Ascending aorta (tissue), 2 donors: ENCODE measurements at regions not wholly inside any gene's neighbourhood (a gene's known extent, or its start where the extent isn't known, plus 50 kb on each side); places are given as distances from the start of the nearest gene placed in this dataset.
A peak's percentile ranks its signal among the peaks of the same experiment; 100 is the strongest.

Experiments used
- DNase-seq, 2 donors: peaks; one replicate each; pipeline ENCODE4 v3.0.0-alpha.2; 2019; ENCODE audit warnings: low spot score in 2 of 2
- H3K27ac ChIP-seq, 2 donors: fragments of 200-600 bp; sonication (generic); one replicate each; pipeline ENCODE4 v1.5.1; 2016 to 2017; ENCODE audit warnings: mild to moderate bottlenecking in 1 of 2
- H3K27me3 ChIP-seq: fragments of 200-600 bp; sonication (generic); one replicate; pipeline ENCODE4 v1.5.1; 2017
- H3K36me3 ChIP-seq, 2 donors: fragments of 200-600 bp; sonication (generic); one replicate each; pipeline ENCODE4 v1.5.1; 2016
- H3K4me1 ChIP-seq, 2 donors: fragments of 200-600 bp; sonication (generic); one replicate each; pipeline ENCODE4 v1.5.1; 2016 to 2017; ENCODE audit warnings: mild to moderate bottlenecking in 1 of 2
- H3K4me3 ChIP-seq, 2 donors: fragments of 200-600 bp; sonication (generic); one replicate each; pipeline ENCODE4 v1.5.1; 2016 to 2017; ENCODE audit warnings: mild to moderate bottlenecking in 1 of 2
- H3K9me3 ChIP-seq, 2 donors: fragments of 200-600 bp; sonication (generic); one replicate each; pipeline ENCODE4 v1.5.1; 2016
- CTCF ChIP-seq, 3 experiments: fragments of 200-600 bp in 2 of 3; fragments of 450-650 bp in 1 of 3; sonication (generic) in 2 of 3; IDR thresholded peaks; one replicate each; pipeline ENCODE4 v1.5.1; 2016 to 2019; ENCODE audit warnings: antibody characterized with exemption in 3 of 3, mild to moderate bottlenecking in 1 of 3, moderate library complexity in 1 of 3
- intact Hi-C: fragments of 100-400 bp; cut with DNase I; formaldehyde crosslinking; loops from one replicate; pipeline ENCODE4 v1.15.1; 2023

- intact Hi-C loops: no loop called here
- TF ChIP-seq CTCF (IDR thresholded peaks at IDR 0.05): no peak
Measured at GRCh38 chr2:198662905-198663304, 794.8 kb downstream of the SATB2 start.

GRCh38 chr2:198660501-198660900 is 797.2 kb downstream of the SATB2 start:
- no peak overlapping the region for H3K4me3 ChIP-seq
- no peaks in the 10 kb centered on the region for H3K27me3 ChIP-seq
- no peaks in the 10 kb centered on the region for H3K36me3 ChIP-seq
- TF ChIP-seq CTCF (IDR thresholded peaks at IDR 0.05): no peak
- no peaks in the 10 kb centered on the region for H3K4me1 ChIP-seq
- DNase-seq: no peak
- H3K9me3 ChIP-seq: no peaks in the 10 kb centered on the region
- intact Hi-C loops: no loop called here
- no peak overlapping the region for H3K27ac ChIP-seq

More at GRCh38 chr2:198662905-198663304, 794.8 kb downstream of the SATB2 start:
- H3K27ac ChIP-seq: peak overlapping the region; percentile 3 to 32
- no peaks in the 10 kb centered on the region for H3K9me3 ChIP-seq
- no peaks in the 10 kb centered on the region for H3K4me1 ChIP-seq
- H3K36me3 ChIP-seq: no peaks in the 10 kb centered on the region
- DNase-seq: no peak
- H3K4me3 ChIP-seq: no peak overlapping the region
- no peaks in the 10 kb centered on the region for H3K27me3 ChIP-seq

GRCh38 chr2:198659096-198659870 is 798.5 kb downstream of the SATB2 start:
- Histone ChIP-seq H3K27me3 (no peaks in the 10 kb centered on the region), H3K4me1 (no peaks in the 10 kb centered on the region), H3K27ac (no peak overlapping the region), H3K36me3 (no peaks in the 10 kb centered on the region), H3K9me3 (no peaks in the 10 kb centered on the region), H3K4me3 (no peak overlapping the region)
- no peak for TF ChIP-seq CTCF (IDR thresholded peaks at IDR 0.05)
- no peak for DNase-seq
- intact Hi-C loops: loop anchor here (10.0 kb wide), 1 partner anchor 806 kb away; no protein-coding TSS in a partner anchor

GRCh38 chr2:198657512-198658121 is 800.1 kb downstream of the SATB2 start:
- no peaks in the 10 kb centered on the region for H3K27me3 ChIP-seq
- no peak overlapping the region for H3K27ac ChIP-seq
- H3K36me3 ChIP-seq: no peaks in the 10 kb centered on the region
- intact Hi-C loops: loop anchor here (10.0 kb wide), 1 partner anchor 807 kb away; no protein-coding TSS in a partner anchor
- TF ChIP-seq CTCF (IDR thresholded peaks at IDR 0.05): peak in 2 of 3 experiments; percentile 32 to 41
- DNase-seq: no peak
- no peak overlapping the region for H3K4me3 ChIP-seq
- no peaks in the 10 kb centered on the region for H3K4me1 ChIP-seq
- H3K9me3 ChIP-seq: no peaks in the 10 kb centered on the region

GRCh38 chr2:198656869-198657268 is 800.9 kb downstream of the SATB2 start:
- no peak overlapping the region for H3K27ac ChIP-seq
- H3K4me3 ChIP-seq: no peak overlapping the region
- no peaks in the 10 kb centered on the region for H3K27me3 ChIP-seq
- H3K36me3 ChIP-seq: no peaks in the 10 kb centered on the region
- no peak for DNase-seq
- H3K9me3 ChIP-seq: no peaks in the 10 kb centered on the region
- H3K4me1 ChIP-seq: no peaks in the 10 kb centered on the region
- intact Hi-C loops: loop anchor here (10.0 kb wide), 1 partner anchor 808 kb away; no protein-coding TSS in a partner anchor
- no peak for TF ChIP-seq CTCF (IDR thresholded peaks at IDR 0.05)
